IPS-20b (cell line): ENCODE measurements at regions not wholly inside any gene's neighbourhood (a gene's known extent, or its start where the extent isn't known, plus 50 kb on each side); places are given as distances from the start of the nearest gene placed in this dataset.
"Not testable (repeated sequence)": the region's sequence is repeated elsewhere in the genome, so short reads cannot be mapped to it uniquely, and the experiment has no call there.

ENCODE experiments used
- H3K27ac ChIP-seq: one replicate; pipeline ENCODE4 v1.5.1; 2013; ENCODE audit warnings: low read length
- H3K27me3 ChIP-seq: 2 replicates; pipeline ENCODE4 v1.6.1; 2013; ENCODE audit warnings: mild to moderate bottlenecking, low read length, inconsistent platforms; ENCODE audit not compliant: insufficient read depth
- H3K36me3 ChIP-seq: 2 replicates; pipeline ENCODE4 v1.6.1; 2013; ENCODE audit warnings: low read depth, mild to moderate bottlenecking, inconsistent platforms, low read length, moderate library complexity; ENCODE audit not compliant: insufficient read depth
- H3K4me1 ChIP-seq: 2 replicates; pipeline ENCODE4 v1.6.1; 2013; ENCODE audit warnings: mild to moderate bottlenecking, control low read depth, inconsistent platforms, low read length, moderate library complexity; ENCODE audit not compliant: insufficient read depth
- H3K4me3 ChIP-seq: 2 replicates; pipeline ENCODE4 v1.5.1; 2013; ENCODE audit warnings: mild to moderate bottlenecking, low read length, inconsistent platforms
- H3K9ac ChIP-seq: 2 replicates; pipeline ENCODE4 v1.6.1; 2013; ENCODE audit warnings: low read depth, mild to moderate bottlenecking, inconsistent platforms, low read length, moderate library complexity
- H3K9me3 ChIP-seq: 2 replicates; pipeline ENCODE4 v1.6.1; 2013; ENCODE audit warnings: mild to moderate bottlenecking, low read depth, low read length, inconsistent platforms; ENCODE audit not compliant: insufficient read depth

DNA sequence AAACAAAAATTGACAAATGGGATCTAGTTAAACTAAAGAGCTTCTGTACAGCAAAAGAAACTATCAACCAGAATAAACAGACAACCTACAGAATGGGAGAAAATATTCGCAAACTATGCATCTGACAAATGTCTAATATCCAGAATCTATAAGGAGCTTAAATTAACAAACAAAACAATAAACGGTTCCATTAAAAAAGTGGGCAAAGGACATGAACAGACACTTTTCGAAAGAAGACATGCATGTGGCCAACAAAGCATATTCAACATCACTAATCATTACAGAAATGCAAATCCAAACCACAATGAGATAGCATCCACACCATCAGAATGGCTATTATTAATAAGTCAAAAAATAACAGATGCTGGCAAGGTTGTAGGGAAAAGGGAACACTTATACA, 50.5 kb upstream of the MED13L start:
- not testable (repeated sequence) for H3K9me3 ChIP-seq, H3K4me1 ChIP-seq, H3K4me3 ChIP-seq, H3K27ac ChIP-seq, H3K36me3 ChIP-seq, H3K27me3 ChIP-seq, H3K9ac ChIP-seq

GRCh38 chr12:116331876-116332275, 54.4 kb upstream of the MED13L start:
- H3K27me3 ChIP-seq = no peaks in the 10 kb centered on the region
- no peak overlapping the region for H3K27ac ChIP-seq
- H3K4me3 ChIP-seq = no peak overlapping the region
- no peaks in the 10 kb centered on the region for H3K4me1 ChIP-seq
- H3K36me3 ChIP-seq = no peaks in the 10 kb centered on the region
- H3K9me3 ChIP-seq = no peaks in the 10 kb centered on the region
- H3K9ac ChIP-seq = no peak overlapping the region

DNA sequence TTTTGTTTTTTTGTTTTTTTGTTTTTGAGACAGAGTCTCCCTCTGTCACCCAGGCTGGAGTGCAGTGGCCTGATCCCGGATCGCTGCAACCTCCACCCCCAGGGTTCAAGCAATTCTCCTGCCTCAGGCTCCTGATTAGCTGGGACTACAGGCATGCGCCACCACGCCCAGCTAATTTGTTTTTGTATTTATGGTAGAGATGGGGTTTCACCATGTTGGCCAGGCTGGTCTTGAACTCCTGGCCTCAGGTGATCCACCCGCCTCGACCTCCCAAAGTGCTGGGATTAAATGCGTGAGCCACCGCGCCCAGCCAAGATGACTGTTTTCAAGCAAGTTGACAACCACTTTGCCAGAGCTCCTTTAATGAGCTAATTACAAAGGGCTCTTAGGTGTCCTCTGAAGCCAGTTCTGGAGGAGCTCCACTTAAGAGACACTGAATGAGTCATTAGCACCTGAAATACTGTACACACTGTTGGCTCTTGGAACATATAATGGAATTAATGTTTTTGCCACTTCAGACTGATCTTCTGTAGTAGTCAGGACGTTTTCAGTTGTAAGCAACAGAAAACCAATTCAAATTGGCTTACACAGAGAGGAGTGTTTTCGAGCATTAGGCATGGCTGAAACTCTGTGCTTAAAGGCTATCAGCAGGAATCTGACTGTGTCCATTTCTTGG, 55.4 kb upstream of the MED13L start:
- no peaks in the 10 kb centered on the region for H3K36me3 ChIP-seq
- H3K4me1 ChIP-seq = no peaks in the 10 kb centered on the region; the same call in 1 of the 2 replicates
- no peak overlapping the region for H3K9ac ChIP-seq
- no peak overlapping the region for H3K4me3 ChIP-seq
- H3K27me3 ChIP-seq = no peaks in the 10 kb centered on the region
- no peaks in the 10 kb centered on the region for H3K9me3 ChIP-seq
- H3K27ac ChIP-seq = no peak overlapping the region

- H3K4me1 ChIP-seq = no peaks in the 10 kb centered on the region; the same call in 1 of the 2 replicates
- H3K9ac ChIP-seq = no peak overlapping the region
- H3K27me3 ChIP-seq = no peaks in the 10 kb centered on the region
- H3K36me3 ChIP-seq = no peaks in the 10 kb centered on the region
- H3K27ac ChIP-seq = no peak overlapping the region
- no peaks in the 10 kb centered on the region for H3K9me3 ChIP-seq
- no peak overlapping the region for H3K4me3 ChIP-seq
These were observed 55.9 kb upstream of the MED13L start for GRCh38 chr12:116333402-116333801.

GRCh38 chr12:116336542-116337065, 59.1 kb upstream of the MED13L start:
- Histone ChIP-seq H3K27ac (no peak overlapping the region), H3K9ac (no peak overlapping the region), H3K36me3 (no peaks in the 10 kb centered on the region), H3K4me3 (no peak overlapping the region), H3K9me3 (no peaks in the 10 kb centered on the region), H3K4me1 (peaks cover 6% of the 10 kb centered on the region; the same call in 1 of the 2 replicates), H3K27me3 (no peaks in the 10 kb centered on the region)

DNA sequence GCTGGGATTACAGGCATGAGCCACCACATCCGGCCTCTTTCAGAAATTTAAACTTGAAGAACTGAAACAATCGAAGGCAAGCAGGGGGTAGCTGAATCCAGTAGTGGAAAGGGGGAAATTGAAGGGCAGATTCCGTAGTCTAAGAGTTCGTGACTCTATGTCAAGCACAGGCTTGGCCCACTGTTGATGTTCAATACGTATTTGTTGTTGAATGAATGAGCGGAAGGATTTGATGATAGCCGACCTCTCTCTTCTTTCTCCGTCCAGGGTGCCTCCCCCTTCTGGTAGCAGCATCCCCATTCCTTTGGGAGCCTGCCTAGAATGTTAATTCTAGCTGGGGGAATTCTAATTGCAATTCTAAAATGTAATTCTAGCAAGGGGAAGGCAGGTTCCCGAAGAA, 59.8 kb upstream of the MED13L start:
- Histone ChIP-seq H3K27ac (no peak overlapping the region), H3K9ac (no peak overlapping the region), H3K4me3 (no peak overlapping the region), H3K9me3 (no peaks in the 10 kb centered on the region), H3K27me3 (no peaks in the 10 kb centered on the region), H3K36me3 (no peaks in the 10 kb centered on the region), H3K4me1 (peaks cover 6% of the 10 kb centered on the region; the same call in 1 of the 2 replicates)

- 0 out of 2 replicates have a peak, but pooled peaks cover 3% of the 10 kb centered on the region for H3K9me3 ChIP-seq
- peaks cover 6% of the 10 kb centered on the region; the same call in 1 of the 2 replicates for H3K4me1 ChIP-seq
- H3K9ac ChIP-seq = no peak overlapping the region
- no peak overlapping the region for H3K4me3 ChIP-seq
- H3K27ac ChIP-seq = no peak overlapping the region
- no peaks in the 10 kb centered on the region for H3K36me3 ChIP-seq
- H3K27me3 ChIP-seq = no peaks in the 10 kb centered on the region
These were observed 60.8 kb upstream of the MED13L start for GRCh38 chr12:116338064-116338846.

GRCh38 chr12:116339062-116339461, 61.6 kb upstream of the MED13L start:
- Histone ChIP-seq H3K27me3 (no peaks in the 10 kb centered on the region), H3K9ac (no peak overlapping the region), H3K27ac (no peak overlapping the region), H3K36me3 (no peaks in the 10 kb centered on the region), H3K4me1 (peaks cover 6% of the 10 kb centered on the region; the same call in 1 of the 2 replicates), H3K9me3 (0 out of 2 replicates have a peak, but pooled peaks cover 3% of the 10 kb centered on the region), H3K4me3 (no peak overlapping the region)

- no peak overlapping the region for H3K9ac ChIP-seq
- H3K4me1 ChIP-seq = peaks cover 6% of the 10 kb centered on the region; the same call in 1 of the 2 replicates
- H3K36me3 ChIP-seq = no peaks in the 10 kb centered on the region
- no peak overlapping the region for H3K4me3 ChIP-seq
- no peak overlapping the region for H3K27ac ChIP-seq
- H3K27me3 ChIP-seq = no peaks in the 10 kb centered on the region
- H3K9me3 ChIP-seq = 0 out of 2 replicates have a peak, but pooled peaks cover 3% of the 10 kb centered on the region
These were observed 62.4 kb upstream of the MED13L start for GRCh38 chr12:116339800-116340371.

- Histone ChIP-seq H3K4me1 (peaks cover 6% of the 10 kb centered on the region; the same call in 1 of the 2 replicates), H3K27me3 (no peaks in the 10 kb centered on the region), H3K9me3 (0 out of 2 replicates have a peak, but pooled peaks cover 3% of the 10 kb centered on the region), H3K27ac (no peak overlapping the region), H3K9ac (no peak overlapping the region), H3K4me3 (no peak overlapping the region), H3K36me3 (no peaks in the 10 kb centered on the region)
These were observed 65.9 kb upstream of the MED13L start for GRCh38 chr12:116343331-116343884.

GRCh38 chr12:116346222-116346621, 68.7 kb upstream of the MED13L start:
- no peak overlapping the region for H3K27ac ChIP-seq
- 0 out of 2 replicates have a peak, but pooled peaks cover 3% of the 10 kb centered on the region for H3K9me3 ChIP-seq
- H3K27me3 ChIP-seq = no peaks in the 10 kb centered on the region
- H3K9ac ChIP-seq = no peak overlapping the region
- H3K4me3 ChIP-seq = no peak overlapping the region
- no peaks in the 10 kb centered on the region for H3K36me3 ChIP-seq
- no peaks in the 10 kb centered on the region for H3K4me1 ChIP-seq
